ENCODE measurements at regions not wholly inside any gene's neighbourhood (a gene's known extent, or its start where the extent isn't known, plus 50 kb on each side); places are given as distances from the start of the nearest gene placed in this dataset.
"Not testable (repeated sequence)": the region's sequence is repeated elsewhere in the genome, so short reads cannot be mapped to it uniquely, and the experiment has no call there.

- no peak for DNase-seq (ENCODE audit: low read depth)
These were observed 1300.5 kb upstream of the TMEM132C start for GRCh38 chr12:126966498-126966897.

GRCh38 chr12:126967152-126967551 is 1299.8 kb upstream of the TMEM132C start:
- no peak for DNase-seq (ENCODE audit: low read depth)

GRCh38 chr12:126974779-126975178 is 1292.2 kb upstream of the TMEM132C start:
- DNase-seq (ENCODE audit: low read depth): no peak

GRCh38 chr12:126976579-126976978 is 1290.4 kb upstream of the TMEM132C start:
- DNase-seq (ENCODE audit: low read depth): no peak

GRCh38 chr12:126979564-126979963 is 1287.4 kb upstream of the TMEM132C start:
- not testable (repeated sequence) for DNase-seq (ENCODE audit: low read depth)

- DNase-seq (ENCODE audit: low read depth): no peak
These were observed 1284.3 kb upstream of the TMEM132C start for GRCh38 chr12:126982707-126983106.

GRCh38 chr12:126983735-126984134 is 1283.2 kb upstream of the TMEM132C start:
- DNase-seq (ENCODE audit: low read depth): not testable (repeated sequence)

GRCh38 chr12:126985663-126986062 is 1281.3 kb upstream of the TMEM132C start:
- not testable (repeated sequence) for DNase-seq (ENCODE audit: low read depth)

- DNase-seq (ENCODE audit: low read depth): no peak
These were observed 1277.4 kb upstream of the TMEM132C start for GRCh38 chr12:126989532-126989931.

- no peak for DNase-seq (ENCODE audit: low read depth)
These were observed 1273.1 kb upstream of the TMEM132C start for GRCh38 chr12:126993898-126994297.

GRCh38 chr12:126994599-126994998 is 1272.4 kb upstream of the TMEM132C start:
- DNase-seq (ENCODE audit: low read depth): no peak

- no peak for DNase-seq (ENCODE audit: low read depth)
These were observed 1268.9 kb upstream of the TMEM132C start for GRCh38 chr12:126998031-126998430.

GRCh38 chr12:126998747-126999285 is 1268.2 kb upstream of the TMEM132C start:
- no peak for DNase-seq (ENCODE audit: low read depth)

- no peak for DNase-seq (ENCODE audit: low read depth)
These were observed 1267.6 kb upstream of the TMEM132C start for GRCh38 chr12:126999352-126999751.

- DNase-seq (ENCODE audit: low read depth): no peak
These were observed 1261.6 kb upstream of the TMEM132C start for GRCh38 chr12:127005406-127005805.

- DNase-seq (ENCODE audit: low read depth): no peak
These were observed 1260.0 kb upstream of the TMEM132C start for GRCh38 chr12:127006972-127007371.

- DNase-seq (ENCODE audit: low read depth): no peak
These were observed 1258.1 kb upstream of the TMEM132C start for GRCh38 chr12:127008755-127009403.

- no peak for DNase-seq (ENCODE audit: low read depth)
These were observed 1254.9 kb upstream of the TMEM132C start for GRCh38 chr12:127012109-127012508.

- DNase-seq (ENCODE audit: low read depth): no peak
These were observed 1253.8 kb upstream of the TMEM132C start for GRCh38 chr12:127013197-127013596.

GRCh38 chr12:127014079-127014478 is 1252.9 kb upstream of the TMEM132C start:
- no peak for DNase-seq (ENCODE audit: low read depth)

- DNase-seq (ENCODE audit: low read depth): no peak
These were observed 1242.2 kb upstream of the TMEM132C start for GRCh38 chr12:127024791-127025190.

GRCh38 chr12:127025545-127025944 is 1241.4 kb upstream of the TMEM132C start:
- DNase-seq (ENCODE audit: low read depth): no peak

GRCh38 chr12:127035011-127035879 is 1231.7 kb upstream of the TMEM132C start:
- DNase-seq (ENCODE audit: low read depth): no peak
